ENCODE measurements at regions not wholly inside any gene's neighbourhood (a gene's known extent, or its start where the extent isn't known, plus 50 kb on each side); places are given as distances from the start of the nearest gene placed in this dataset.

GRCh38 chr17:59456923-59457615 lies 108.3 kb upstream of the DHX40 start:
- H3K4me1 ChIP-seq (ENCODE audit: insufficient read depth, low read length, severe bottlenecking) = no peaks in the 10 kb centered on the region
- no peaks in the 10 kb centered on the region for H3K36me3 ChIP-seq (ENCODE audit: insufficient read depth, low read length)
- no peaks in the 10 kb centered on the region for H3K27me3 ChIP-seq (ENCODE audit: insufficient read depth, low read length)
- no peaks in the 10 kb centered on the region for H3K9me3 ChIP-seq (ENCODE audit: low read length)
- H3K4me2 ChIP-seq (ENCODE audit: low read length) = no peak overlapping the region
- no peaks in the 10 kb centered on the region for H4K20me1 ChIP-seq (ENCODE audit: insufficient read depth, low read length)
- no peak overlapping the region for H3K4me3 ChIP-seq (ENCODE audit: low read depth, low read length, poor library complexity, severe bottlenecking)
- H3K9ac ChIP-seq (ENCODE audit: low read length) = no peak overlapping the region
- H3K27ac ChIP-seq (ENCODE audit: low read depth, low read length, poor library complexity, severe bottlenecking) = no peak overlapping the region
- H3K79me2 ChIP-seq (ENCODE audit: insufficient read depth, low read length) = no peaks in the 10 kb centered on the region
- TF ChIP-seq CTCF (IDR thresholded peaks at IDR 0.05; ENCODE audit: low read length) (no peak), EZH2 (IDR thresholded peaks at IDR 0.05; ENCODE audit: borderline replicate concordance, low read length) (no peak)
- no peaks in the 10 kb centered on the region for H3F3A ChIP-seq (ENCODE audit: insufficient read depth, low read length)
- no peak overlapping the region for H2AFZ ChIP-seq (ENCODE audit: low read length)
- no peaks in the 10 kb centered on the region for H3K9me2 ChIP-seq (ENCODE audit: low read depth, low read length)

DNA sequence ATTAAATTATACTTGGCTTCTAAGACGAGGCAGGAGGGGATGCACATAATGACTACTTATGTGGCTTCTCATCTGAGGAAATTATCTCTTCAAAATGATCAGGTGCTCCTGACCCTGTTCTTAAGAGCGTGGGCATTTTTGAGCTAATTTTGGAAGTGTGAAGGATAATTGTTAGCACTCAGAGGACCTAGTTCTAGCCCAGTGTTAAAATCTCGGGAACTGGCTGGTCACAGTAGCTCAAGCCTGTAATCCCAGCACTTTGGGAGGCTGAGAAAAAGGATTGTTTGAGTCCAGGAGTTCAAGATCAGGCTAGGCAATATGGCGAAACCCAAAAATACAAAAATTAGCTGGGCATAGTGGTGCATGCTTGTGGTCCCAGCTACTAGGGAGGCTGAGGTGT lies 103.0 kb upstream of the DHX40 start:
- Histone ChIP-seq H3K27ac (ENCODE audit: low read depth, low read length, poor library complexity, severe bottlenecking) (no peak overlapping the region), H3K4me1 (ENCODE audit: insufficient read depth, low read length, severe bottlenecking) (no peaks in the 10 kb centered on the region), H3K36me3 (ENCODE audit: insufficient read depth, low read length) (no peaks in the 10 kb centered on the region), H3K9ac (ENCODE audit: low read length) (no peak overlapping the region), H3K27me3 (ENCODE audit: insufficient read depth, low read length) (no peaks in the 10 kb centered on the region), H3K79me2 (ENCODE audit: insufficient read depth, low read length) (no peaks in the 10 kb centered on the region), H3K9me2 (ENCODE audit: low read depth, low read length) (no peaks in the 10 kb centered on the region), H3K4me2 (ENCODE audit: low read length) (no peak overlapping the region), H3K9me3 (ENCODE audit: low read length) (no peaks in the 10 kb centered on the region), H3K4me3 (ENCODE audit: low read depth, low read length, poor library complexity, severe bottlenecking) (no peak overlapping the region), H4K20me1 (ENCODE audit: insufficient read depth, low read length) (no peaks in the 10 kb centered on the region), H2AFZ (ENCODE audit: low read length) (no peak overlapping the region), H3F3A (ENCODE audit: insufficient read depth, low read length) (no peaks in the 10 kb centered on the region)
- TF ChIP-seq EZH2 (IDR thresholded peaks at IDR 0.05; ENCODE audit: borderline replicate concordance, low read length) (no peak), CTCF (IDR thresholded peaks at IDR 0.05; ENCODE audit: low read length) (no peak)

GRCh38 chr17:59464246-59464645 lies 101.2 kb upstream of the DHX40 start:
- Histone ChIP-seq H3K9ac (ENCODE audit: low read length) (no peak overlapping the region), H3F3A (ENCODE audit: insufficient read depth, low read length) (no peaks in the 10 kb centered on the region), H2AFZ (ENCODE audit: low read length) (no peak overlapping the region), H3K9me3 (ENCODE audit: low read length) (no peaks in the 10 kb centered on the region), H3K27ac (ENCODE audit: low read depth, low read length, poor library complexity, severe bottlenecking) (no peak overlapping the region), H3K79me2 (ENCODE audit: insufficient read depth, low read length) (no peaks in the 10 kb centered on the region), H3K4me1 (ENCODE audit: insufficient read depth, low read length, severe bottlenecking) (no peaks in the 10 kb centered on the region), H3K9me2 (ENCODE audit: low read depth, low read length) (no peaks in the 10 kb centered on the region), H3K4me2 (ENCODE audit: low read length) (no peak overlapping the region), H4K20me1 (ENCODE audit: insufficient read depth, low read length) (no peaks in the 10 kb centered on the region), H3K4me3 (ENCODE audit: low read depth, low read length, poor library complexity, severe bottlenecking) (no peak overlapping the region), H3K27me3 (ENCODE audit: insufficient read depth, low read length) (no peaks in the 10 kb centered on the region), H3K36me3 (ENCODE audit: insufficient read depth, low read length) (no peaks in the 10 kb centered on the region)
- no peak for TF ChIP-seq EZH2 (IDR thresholded peaks at IDR 0.05; ENCODE audit: borderline replicate concordance, low read length)
- no peak for TF ChIP-seq CTCF (IDR thresholded peaks at IDR 0.05; ENCODE audit: low read length)

All from OCI-LY1 (cell line).